A549 (cell line): ENCODE measurements at regions not wholly inside any gene's neighbourhood (a gene's known extent, or its start where the extent isn't known, plus 50 kb on each side); places are given as distances from the start of the nearest gene placed in this dataset.

Experiments used
- CBX2 ChIP-seq: fragments of 200-600 bp; sonication (generic); IDR thresholded peaks from 2 replicates; pipeline ENCODE4 v1.6.1; 2016; ENCODE audit warnings: low read depth, mild to moderate bottlenecking, borderline replicate concordance
- CTCF ChIP-seq: fragments of >200 bp; sonication (Bioruptor Twin); formaldehyde crosslinking; IDR thresholded peaks from 3 replicates; pipeline ENCODE4 v1.5.1; 2016
- MAX ChIP-seq: IDR thresholded peaks from 2 replicates; pipeline ENCODE4 v1.6.1; 2012
- NFE2L2 ChIP-seq: fragments of 150-350 bp; conservative IDR thresholded peaks from 2 replicates; pipeline ENCODE4 v1.6.1; 2014; ENCODE audit warnings: low read length
- RFX5 ChIP-seq: fragments of 450-650 bp; IDR thresholded peaks from 2 replicates; pipeline ENCODE4 v1.7.1; 2014; ENCODE audit warnings: antibody characterized with exemption, mild to moderate bottlenecking, moderate library complexity
- TF ChIP-seq, protein P1 (sequence below): fragments of 450-650 bp; IDR thresholded peaks from 2 replicates; pipeline ENCODE4 v1.6.1; 2014; ENCODE audit warnings: antibody characterized with exemption

DNA sequence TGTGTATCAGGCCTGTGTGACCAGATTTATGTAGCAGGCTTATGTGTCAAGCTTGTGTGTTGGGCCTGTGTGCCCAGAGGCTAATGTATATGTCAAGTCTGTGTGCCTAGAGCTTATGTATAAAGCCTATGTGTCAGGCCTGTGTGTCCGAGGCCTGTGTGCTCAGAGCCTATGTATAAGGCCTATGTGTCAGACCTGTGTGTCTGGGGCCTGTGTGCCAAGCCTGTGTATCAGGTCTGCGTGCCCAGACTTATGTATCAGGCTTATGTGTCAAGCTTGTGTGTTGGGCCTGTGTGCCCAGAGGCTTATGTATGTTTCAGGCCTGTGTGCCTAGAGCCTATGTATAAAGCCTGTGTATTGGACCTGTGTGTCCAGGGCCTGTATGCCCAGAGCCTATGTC, 249.3 kb upstream of the AVPR1A start:
- TF ChIP-seq NFE2L2 (no peak), CTCF (no peak), MAX (no peak), RFX5 (no peak), CBX2 (no peak)
- TF ChIP-seq, protein P1, sequence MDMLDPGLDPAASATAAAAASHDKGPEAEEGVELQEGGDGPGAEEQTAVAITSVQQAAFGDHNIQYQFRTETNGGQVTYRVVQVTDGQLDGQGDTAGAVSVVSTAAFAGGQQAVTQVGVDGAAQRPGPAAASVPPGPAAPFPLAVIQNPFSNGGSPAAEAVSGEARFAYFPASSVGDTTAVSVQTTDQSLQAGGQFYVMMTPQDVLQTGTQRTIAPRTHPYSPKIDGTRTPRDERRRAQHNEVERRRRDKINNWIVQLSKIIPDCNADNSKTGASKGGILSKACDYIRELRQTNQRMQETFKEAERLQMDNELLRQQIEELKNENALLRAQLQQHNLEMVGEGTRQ = no peak
